ENCODE measurements at regions not wholly inside any gene's neighbourhood (a gene's known extent, or its start where the extent isn't known, plus 50 kb on each side); places are given as distances from the start of the nearest gene placed in this dataset.

- TF ChIP-seq CHD7 (IDR thresholded peaks at IDR 0.05; ENCODE audit: insufficient replicate concordance, low read length), result no peak
- no peak for TF ChIP-seq EZH2 (IDR thresholded peaks at IDR 0.05; ENCODE audit: low read depth, low read length, severe bottlenecking)
- TF ChIP-seq CTCF (IDR thresholded peaks at IDR 0.05; ENCODE audit: control extremely low read depth in 1 of 3, insufficient read depth in 1 of 3, low read depth in 1 of 3, low read length in 3 of 3), result no peak
Observed at GRCh38 chr1:81125672-81126071, 675.1 kb upstream of the ADGRL2 start (continued).

All from H1 (cell line).